OCI-LY7 (cell line): ENCODE measurements at regions not wholly inside any gene's neighbourhood (a gene's known extent, or its start where the extent isn't known, plus 50 kb on each side); places are given as distances from the start of the nearest gene placed in this dataset.

Experiments used
- BruUV-seq: library from RNA; stranded (reverse); fragments of 400-500 nt; replicated peaks from 2 replicates; lab custom pipeline; 2021; lab: Mats Ljungman, UMichigan
- CTCF ChIA-PET: fragments of 300-600 bp; sonication (Branson Sonifier 250); formaldehyde crosslinking; loops from one replicate; lab custom pipeline; 2022; ENCODE audit warnings: antibody characterized with exemption; ENCODE audit not compliant: unreplicated experiment; lab: Charles Lee
- POLR2A ChIA-PET: fragments of 300-600 bp; sonication (Branson Sonifier 250); formaldehyde crosslinking; loops from one replicate; lab custom pipeline; 2022; ENCODE audit warnings: antibody characterized with exemption; lab: Charles Lee
- DNase-seq: peaks from one replicate; pipeline ENCODE4 v3.0.0-alpha.2; 2015; ENCODE audit warnings: low spot score
- H2AFZ ChIP-seq: fragments of 200-600 bp; sonication (generic), shearing (Covaris generic); 2 replicates; pipeline ENCODE4 v1.6.1; 2014; ENCODE audit warnings: mild to moderate bottlenecking, antibody characterized with exemption, low read length, moderate library complexity
- H3K27ac ChIP-seq: fragments of 200-600 bp; sonication (generic); 2 replicates; pipeline ENCODE4 v1.5.1; 2014; ENCODE audit warnings: mixed run types, low read depth, mild to moderate bottlenecking, moderate library complexity, low read length, inconsistent platforms; ENCODE audit not compliant: poor library complexity, severe bottlenecking
- H3K36me3 ChIP-seq: fragments of 200-600 bp; sonication (generic); 2 replicates; pipeline ENCODE4 v1.6.1; 2014; ENCODE audit warnings: mild to moderate bottlenecking, antibody characterized with exemption, low read length, moderate library complexity, mixed read lengths; ENCODE audit not compliant: insufficient read depth
- H3K4me1 ChIP-seq: fragments of 200-600 bp; sonication (generic); 2 replicates; pipeline ENCODE4 v1.5.1; 2014; ENCODE audit warnings: mild to moderate bottlenecking, low read length; ENCODE audit not compliant: insufficient read depth, poor library complexity, severe bottlenecking
- H3K4me2 ChIP-seq: fragments of 200-600 bp; sonication (generic); 2 replicates; pipeline ENCODE4 v1.6.1; 2014; ENCODE audit warnings: mild to moderate bottlenecking, low read length
- H3K4me3 ChIP-seq: fragments of 200-600 bp; sonication (generic); 2 replicates; pipeline ENCODE4 v1.5.1; 2014; ENCODE audit warnings: mild to moderate bottlenecking, low read depth, low read length; ENCODE audit not compliant: poor library complexity, severe bottlenecking
- H3K79me2 ChIP-seq: fragments of 200-600 bp; sonication (generic); 2 replicates; pipeline ENCODE4 v1.6.1; 2016; ENCODE audit warnings: low read depth, mild to moderate bottlenecking, low read length, moderate library complexity, mixed read lengths; ENCODE audit not compliant: insufficient read depth
- H3K9me2 ChIP-seq: fragments of 200-600 bp; sonication (generic); 2 replicates; pipeline ENCODE4 v1.6.1; 2016; ENCODE audit warnings: mild to moderate bottlenecking, low read length, mixed read lengths; ENCODE audit not compliant: insufficient read depth
- H3K9me3 ChIP-seq: fragments of 200-600 bp; sonication (generic); 2 replicates; pipeline ENCODE4 v1.6.1; 2014; ENCODE audit warnings: mild to moderate bottlenecking, mixed run types, low read length, mixed read lengths
- H4K20me1 ChIP-seq: fragments of 200-600 bp; sonication (generic); 2 replicates; pipeline ENCODE4 v1.6.1; 2014; ENCODE audit warnings: mild to moderate bottlenecking, antibody characterized with exemption, low read length, moderate library complexity, mixed read lengths; ENCODE audit not compliant: insufficient read depth
- CTCF ChIP-seq: fragments of 200-600 bp; sonication (generic); conservative IDR thresholded peaks from 2 replicates; pipeline ENCODE4 v1.5.1; 2014; ENCODE audit warnings: mild to moderate bottlenecking, antibody characterized with exemption, low read length, moderate library complexity, mixed read lengths
- EZH2phosphoT487 ChIP-seq: fragments of 200-600 bp; sonication (generic); IDR thresholded peaks from 2 replicates; pipeline ENCODE4 v1.6.1; 2018; ENCODE audit warnings: low read depth, borderline replicate concordance, mild to moderate bottlenecking, mixed run types, antibody characterized with exemption, low read length, moderate library complexity, mixed read lengths
- intact Hi-C: fragments of 100-400 bp; cut with micrococcal nuclease; formaldehyde crosslinking; loops from one replicate; pipeline ENCODE4 v1.10.0; 2022; ENCODE audit not compliant: unreplicated experiment

GRCh38 chr6:167682546-167683027, 144.1 kb upstream of the AFDN start:
- Histone ChIP-seq H3K4me2 (no peak overlapping the region), H3K27ac (no peak overlapping the region), H4K20me1 (no peaks in the 10 kb centered on the region), H2AFZ (no peak overlapping the region), H3K36me3 (no peaks in the 10 kb centered on the region), H3K4me3 (no peak overlapping the region), H3K79me2 (no peaks in the 10 kb centered on the region), H3K9me2 (no peaks in the 10 kb centered on the region), H3K4me1 (no peaks in the 10 kb centered on the region), H3K9me3 (no peaks in the 10 kb centered on the region)
- POLR2A ChIA-PET: no interaction called here
- TF ChIP-seq CTCF (no peak), EZH2phosphoT487 (no peak)
- DNase-seq: no peak
- CTCF ChIA-PET: no interaction called here
- no TSS peak for BruUV-seq
- intact Hi-C loops: no loop called here

GRCh38 chr6:167683028-167683862, 143.5 kb upstream of the AFDN start:
- DNase-seq: no peak
- ChIA-PET CTCF (no interaction called here), POLR2A (interaction anchor here (0.5 kb wide), 1 partner anchor 181 kb away, joined by 3 read pairs; no protein-coding TSS in a partner anchor)
- no TSS peak for BruUV-seq
- no peaks in the 10 kb centered on the region for H3K9me3 ChIP-seq
- no peak overlapping the region for H2AFZ ChIP-seq
- TF ChIP-seq CTCF (no peak), EZH2phosphoT487 (no peak)
- no peaks in the 10 kb centered on the region for H3K4me1 ChIP-seq
- H3K36me3 ChIP-seq: no peaks in the 10 kb centered on the region
- H3K79me2 ChIP-seq: no peaks in the 10 kb centered on the region
- no peaks in the 10 kb centered on the region for H4K20me1 ChIP-seq
- H3K9me2 ChIP-seq: no peaks in the 10 kb centered on the region
- no peak overlapping the region for H3K4me2 ChIP-seq
- H3K27ac ChIP-seq: no peak overlapping the region
- intact Hi-C loops: no loop called here
- H3K4me3 ChIP-seq: no peak overlapping the region
